Glutamatergic neuron (in vitro differentiated cells): ENCODE measurements at regions not wholly inside any gene's neighbourhood (a gene's known extent, or its start where the extent isn't known, plus 50 kb on each side); places are given as distances from the start of the nearest gene placed in this dataset.

Source experiments
- DNase-seq: peaks from one replicate; pipeline ENCODE4 v3.0.0; 2022
- H3K27ac Mint-ChIP-seq: one replicate; pipeline ENCODE4 v1.8.0; 2020; ENCODE audit warnings: mild to moderate bottlenecking, mixed read lengths, inconsistent platforms; ENCODE audit not compliant: unreplicated experiment
- H3K27me3 Mint-ChIP-seq: one replicate; pipeline ENCODE4 v1.8.0; 2020; ENCODE audit warnings: mild to moderate bottlenecking, moderate library complexity, mixed read lengths, inconsistent platforms; ENCODE audit not compliant: unreplicated experiment
- H3K36me3 Mint-ChIP-seq: one replicate; pipeline ENCODE4 v1.8.0; 2020; ENCODE audit warnings: mild to moderate bottlenecking, mixed read lengths, inconsistent platforms; ENCODE audit not compliant: unreplicated experiment
- H3K4me1 Mint-ChIP-seq: one replicate; pipeline ENCODE4 v1.8.0; 2020; ENCODE audit warnings: mild to moderate bottlenecking, low read depth, mixed read lengths, inconsistent platforms; ENCODE audit not compliant: unreplicated experiment
- H3K4me3 Mint-ChIP-seq: one replicate; pipeline ENCODE4 v1.8.0; 2020; ENCODE audit warnings: mild to moderate bottlenecking, mixed read lengths, inconsistent platforms; ENCODE audit not compliant: unreplicated experiment
- H3K9me3 Mint-ChIP-seq: one replicate; pipeline ENCODE4 v1.8.0; 2020; ENCODE audit warnings: mild to moderate bottlenecking, moderate library complexity, mixed read lengths, inconsistent platforms; ENCODE audit not compliant: unreplicated experiment
- CTCF ChIP-seq: fragments of 200-600 bp; sonication (generic); IDR thresholded peaks from one replicate; pipeline ENCODE4 v1.5.0; 2021; ENCODE audit not compliant: partially characterized antibody, unreplicated experiment

DNA sequence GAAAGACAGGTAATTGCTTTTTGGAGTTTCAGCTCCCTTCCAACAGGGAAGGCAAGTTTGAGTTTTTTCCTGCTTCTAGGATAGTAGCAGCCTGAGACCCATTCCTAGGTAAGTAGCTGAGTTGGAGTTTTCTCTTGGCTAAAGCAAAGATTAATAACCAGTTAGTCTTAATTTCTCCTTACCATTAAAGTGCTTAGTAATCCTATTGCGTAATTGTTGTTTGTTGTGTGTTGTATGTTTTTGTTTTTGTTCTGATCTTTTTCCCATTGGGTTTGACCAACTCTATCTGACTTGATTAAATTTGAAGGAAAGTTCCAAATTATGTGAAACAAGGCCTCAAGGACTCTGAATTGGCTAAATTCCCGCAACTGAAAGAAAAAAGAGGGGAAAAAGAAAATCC, 83.5 kb downstream of the TBX22 start:
- H3K4me3 Mint-ChIP-seq: no peak overlapping the region
- no peak overlapping the region for H3K27ac Mint-ChIP-seq
- H3K9me3 Mint-ChIP-seq: no peaks in the 10 kb centered on the region
- no peaks in the 10 kb centered on the region for H3K27me3 Mint-ChIP-seq
- DNase-seq: no peak
- no peak for TF ChIP-seq CTCF
- H3K36me3 Mint-ChIP-seq: no peaks in the 10 kb centered on the region
- H3K4me1 Mint-ChIP-seq: no peaks in the 10 kb centered on the region

GRCh38 chrX:80120335-80120734, 105.8 kb downstream of the TBX22 start:
- H3K27ac Mint-ChIP-seq: no peak overlapping the region
- no peak for DNase-seq
- H3K9me3 Mint-ChIP-seq: no peaks in the 10 kb centered on the region
- peaks cover 1% of the 10 kb centered on the region for H3K27me3 Mint-ChIP-seq
- no peak overlapping the region for H3K4me3 Mint-ChIP-seq
- TF ChIP-seq CTCF: no peak
- no peaks in the 10 kb centered on the region for H3K4me1 Mint-ChIP-seq
- no peaks in the 10 kb centered on the region for H3K36me3 Mint-ChIP-seq

DNA sequence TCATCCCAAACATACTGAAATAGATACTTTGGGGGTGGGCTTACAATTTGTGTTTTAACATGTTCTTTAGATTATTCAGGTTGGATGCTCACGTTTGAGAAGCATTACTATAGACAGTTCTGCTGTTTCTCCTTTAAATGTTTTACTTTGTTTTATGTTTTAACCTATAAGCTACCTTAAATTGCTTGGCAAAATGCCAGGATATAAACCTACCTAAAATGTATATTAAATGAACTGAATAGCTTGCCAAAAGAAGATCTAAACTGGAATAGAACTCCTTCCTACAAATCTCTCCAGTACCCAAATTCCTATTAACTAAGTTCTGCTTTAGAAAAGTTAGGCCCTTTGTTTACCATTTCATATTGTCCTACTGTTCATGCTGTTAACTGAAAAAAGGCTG, 124.4 kb downstream of the TBX22 start:
- no peak overlapping the region for H3K4me3 Mint-ChIP-seq
- peaks cover 2% of the 10 kb centered on the region for H3K9me3 Mint-ChIP-seq
- H3K27ac Mint-ChIP-seq: no peak overlapping the region
- no peaks in the 10 kb centered on the region for H3K4me1 Mint-ChIP-seq
- H3K36me3 Mint-ChIP-seq: no peaks in the 10 kb centered on the region
- DNase-seq: no peak
- no peak for TF ChIP-seq CTCF
- peaks cover 1% of the 10 kb centered on the region for H3K27me3 Mint-ChIP-seq

- no peak for TF ChIP-seq CTCF
- Mint-ChIP-seq H3K27me3 (peaks cover 1% of the 10 kb centered on the region), H3K9me3 (peaks cover 2% of the 10 kb centered on the region), H3K36me3 (no peaks in the 10 kb centered on the region), H3K4me3 (no peak overlapping the region), H3K4me1 (no peaks in the 10 kb centered on the region), H3K27ac (no peak overlapping the region)
- DNase-seq: no peak
Observed at GRCh38 chrX:80139564-80139963, 125.0 kb downstream of the TBX22 start.

DNA sequence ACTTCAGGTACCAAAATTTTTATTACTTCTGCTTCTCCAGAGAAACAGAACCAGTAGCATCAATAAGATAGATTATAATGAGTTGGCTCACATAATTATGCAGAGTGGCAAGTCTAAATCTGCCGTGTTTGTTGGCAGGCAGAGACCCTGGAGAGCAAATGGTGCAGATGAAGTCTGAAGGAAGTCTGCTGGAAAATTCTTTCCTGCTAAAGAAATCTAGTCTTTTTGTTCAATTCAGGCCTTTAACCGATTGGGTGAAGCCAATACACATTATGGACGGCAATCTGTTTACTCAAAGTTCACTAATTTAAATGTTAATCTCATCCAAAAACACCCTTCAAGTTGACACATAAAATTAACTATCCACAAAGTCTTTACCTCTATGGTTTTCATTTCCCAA, 156.0 kb downstream of the TBX22 start:
- Mint-ChIP-seq H3K4me1 (no peaks in the 10 kb centered on the region), H3K36me3 (no peaks in the 10 kb centered on the region), H3K9me3 (peaks cover 2% of the 10 kb centered on the region), H3K4me3 (no peak overlapping the region), H3K27ac (no peak overlapping the region), H3K27me3 (peaks cover 1% of the 10 kb centered on the region)
- DNase-seq: no peak
- no peak for TF ChIP-seq CTCF
